Neural cell (in vitro differentiated cells): ENCODE measurements at regions not wholly inside any gene's neighbourhood (a gene's known extent, or its start where the extent isn't known, plus 50 kb on each side); places are given as distances from the start of the nearest gene placed in this dataset.

ENCODE experiments used
- EP300 ChIP-seq: fragments of 450-650 bp; conservative IDR thresholded peaks from 2 replicates; pipeline ENCODE4 v1.6.1; 2014; ENCODE audit warnings: antibody characterized with exemption, mild to moderate bottlenecking, moderate library complexity; ENCODE audit not compliant: poor library complexity, severe bottlenecking
- EZH2 ChIP-seq: fragments of 200-600, 300-800 bp; shearing (Covaris generic), sonication (generic); IDR thresholded peaks from 2 replicates; pipeline ENCODE4 v1.6.1; 2014; ENCODE audit warnings: antibody characterized with exemption, low read length, borderline replicate concordance, mild to moderate bottlenecking; ENCODE audit not compliant: insufficient read depth, poor library complexity, severe bottlenecking
- MXI1 ChIP-seq: fragments of 450-650 bp; conservative IDR thresholded peaks from 2 replicates; pipeline ENCODE4 v1.6.1; 2014; ENCODE audit warnings: antibody characterized with exemption, mild to moderate bottlenecking; ENCODE audit not compliant: poor library complexity, severe bottlenecking
- POLR2AphosphoS5 ChIP-seq: IDR thresholded peaks from 2 replicates; pipeline ENCODE4 v1.6.1; 2012
- SMC3 ChIP-seq: fragments of 450-650 bp; conservative IDR thresholded peaks from 2 replicates; pipeline ENCODE4 v1.6.1; 2014; ENCODE audit warnings: antibody characterized with exemption, mild to moderate bottlenecking, moderate library complexity; ENCODE audit not compliant: poor library complexity
- TAF1 ChIP-seq: IDR thresholded peaks from 2 replicates; pipeline ENCODE4 v1.6.1; 2012; ENCODE audit warnings: low read depth
- TF ChIP-seq, protein P1 (sequence below): fragments of 450-650 bp; IDR thresholded peaks from 2 replicates; pipeline ENCODE4 v1.5.1; 2014; ENCODE audit warnings: antibody characterized with exemption, mild to moderate bottlenecking, moderate library complexity; ENCODE audit not compliant: poor library complexity, severe bottlenecking
- TF ChIP-seq, protein P2 (sequence below): IDR thresholded peaks from 2 replicates; pipeline ENCODE4 v1.6.1; 2012; ENCODE audit warnings: borderline replicate concordance

DNA sequence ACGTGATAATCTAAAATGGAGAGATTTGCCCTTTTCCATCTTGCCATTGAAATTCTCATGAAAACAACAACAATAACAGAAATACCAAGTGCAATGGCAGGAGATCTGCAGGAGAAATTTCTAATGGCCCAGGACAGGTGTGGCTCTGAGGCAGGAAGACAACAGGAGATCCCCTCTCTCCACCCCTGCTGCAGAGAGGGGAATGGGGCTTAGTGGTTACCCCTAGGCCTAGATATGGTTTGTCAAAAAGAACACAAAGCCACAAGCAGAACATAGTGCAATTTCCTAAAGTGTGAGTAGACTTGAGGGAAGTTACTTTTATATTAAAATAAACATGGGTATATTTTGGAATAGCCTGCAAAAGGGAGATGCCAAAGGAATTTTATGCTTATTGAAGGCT is 369.5 kb downstream of the KCNRG start:
- TF ChIP-seq MXI1 (no peak), EP300 (no peak), SMC3 (no peak), TAF1 (no peak), EZH2 (no peak), POLR2AphosphoS5 (no peak)
- TF ChIP-seq, protein P1, sequence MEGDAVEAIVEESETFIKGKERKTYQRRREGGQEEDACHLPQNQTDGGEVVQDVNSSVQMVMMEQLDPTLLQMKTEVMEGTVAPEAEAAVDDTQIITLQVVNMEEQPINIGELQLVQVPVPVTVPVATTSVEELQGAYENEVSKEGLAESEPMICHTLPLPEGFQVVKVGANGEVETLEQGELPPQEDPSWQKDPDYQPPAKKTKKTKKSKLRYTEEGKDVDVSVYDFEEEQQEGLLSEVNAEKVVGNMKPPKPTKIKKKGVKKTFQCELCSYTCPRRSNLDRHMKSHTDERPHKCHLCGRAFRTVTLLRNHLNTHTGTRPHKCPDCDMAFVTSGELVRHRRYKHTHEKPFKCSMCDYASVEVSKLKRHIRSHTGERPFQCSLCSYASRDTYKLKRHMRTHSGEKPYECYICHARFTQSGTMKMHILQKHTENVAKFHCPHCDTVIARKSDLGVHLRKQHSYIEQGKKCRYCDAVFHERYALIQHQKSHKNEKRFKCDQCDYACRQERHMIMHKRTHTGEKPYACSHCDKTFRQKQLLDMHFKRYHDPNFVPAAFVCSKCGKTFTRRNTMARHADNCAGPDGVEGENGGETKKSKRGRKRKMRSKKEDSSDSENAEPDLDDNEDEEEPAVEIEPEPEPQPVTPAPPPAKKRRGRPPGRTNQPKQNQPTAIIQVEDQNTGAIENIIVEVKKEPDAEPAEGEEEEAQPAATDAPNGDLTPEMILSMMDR = no peak
- TF ChIP-seq, protein P2, sequence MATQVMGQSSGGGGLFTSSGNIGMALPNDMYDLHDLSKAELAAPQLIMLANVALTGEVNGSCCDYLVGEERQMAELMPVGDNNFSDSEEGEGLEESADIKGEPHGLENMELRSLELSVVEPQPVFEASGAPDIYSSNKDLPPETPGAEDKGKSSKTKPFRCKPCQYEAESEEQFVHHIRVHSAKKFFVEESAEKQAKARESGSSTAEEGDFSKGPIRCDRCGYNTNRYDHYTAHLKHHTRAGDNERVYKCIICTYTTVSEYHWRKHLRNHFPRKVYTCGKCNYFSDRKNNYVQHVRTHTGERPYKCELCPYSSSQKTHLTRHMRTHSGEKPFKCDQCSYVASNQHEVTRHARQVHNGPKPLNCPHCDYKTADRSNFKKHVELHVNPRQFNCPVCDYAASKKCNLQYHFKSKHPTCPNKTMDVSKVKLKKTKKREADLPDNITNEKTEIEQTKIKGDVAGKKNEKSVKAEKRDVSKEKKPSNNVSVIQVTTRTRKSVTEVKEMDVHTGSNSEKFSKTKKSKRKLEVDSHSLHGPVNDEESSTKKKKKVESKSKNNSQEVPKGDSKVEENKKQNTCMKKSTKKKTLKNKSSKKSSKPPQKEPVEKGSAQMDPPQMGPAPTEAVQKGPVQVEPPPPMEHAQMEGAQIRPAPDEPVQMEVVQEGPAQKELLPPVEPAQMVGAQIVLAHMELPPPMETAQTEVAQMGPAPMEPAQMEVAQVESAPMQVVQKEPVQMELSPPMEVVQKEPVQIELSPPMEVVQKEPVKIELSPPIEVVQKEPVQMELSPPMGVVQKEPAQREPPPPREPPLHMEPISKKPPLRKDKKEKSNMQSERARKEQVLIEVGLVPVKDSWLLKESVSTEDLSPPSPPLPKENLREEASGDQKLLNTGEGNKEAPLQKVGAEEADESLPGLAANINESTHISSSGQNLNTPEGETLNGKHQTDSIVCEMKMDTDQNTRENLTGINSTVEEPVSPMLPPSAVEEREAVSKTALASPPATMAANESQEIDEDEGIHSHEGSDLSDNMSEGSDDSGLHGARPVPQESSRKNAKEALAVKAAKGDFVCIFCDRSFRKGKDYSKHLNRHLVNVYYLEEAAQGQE = no peak
